ENCODE measurements at regions not wholly inside any gene's neighbourhood (a gene's known extent, or its start where the extent isn't known, plus 50 kb on each side); places are given as distances from the start of the nearest gene placed in this dataset.

- no peak for DNase-seq (ENCODE audit: low spot score)
Observed at GRCh38 chr20:60986506-60987156, 265.4 kb upstream of the CDH4 start.

- no peak for DNase-seq (ENCODE audit: low spot score)
Observed at GRCh38 chr20:60990061-60990460, 262.0 kb upstream of the CDH4 start.

- DNase-seq (ENCODE audit: low spot score), result no peak
Observed at GRCh38 chr20:60990643-60991042, 261.4 kb upstream of the CDH4 start.

GRCh38 chr20:60993433-60994044, 258.5 kb upstream of the CDH4 start:
- no peak for DNase-seq (ENCODE audit: low spot score)

GRCh38 chr20:60999250-60999649, 252.8 kb upstream of the CDH4 start:
- no peak for DNase-seq (ENCODE audit: low spot score)

- DNase-seq (ENCODE audit: low spot score), result no peak
Observed at GRCh38 chr20:61002090-61002489, 250.0 kb upstream of the CDH4 start.

- no peak for DNase-seq (ENCODE audit: low spot score)
Observed at GRCh38 chr20:61014491-61014890, 237.6 kb upstream of the CDH4 start.

GRCh38 chr20:61015602-61016001, 236.5 kb upstream of the CDH4 start:
- DNase-seq (ENCODE audit: low spot score), result no peak

GRCh38 chr20:61019322-61019721, 232.7 kb upstream of the CDH4 start:
- no peak for DNase-seq (ENCODE audit: low spot score)

GRCh38 chr20:61023612-61024011, 228.4 kb upstream of the CDH4 start:
- DNase-seq (ENCODE audit: low spot score), result no peak

- DNase-seq (ENCODE audit: low spot score), result no peak
Observed at GRCh38 chr20:61024390-61024789, 227.7 kb upstream of the CDH4 start.

- DNase-seq (ENCODE audit: low spot score), result no peak
Observed at GRCh38 chr20:61025536-61025935, 226.5 kb upstream of the CDH4 start.

GRCh38 chr20:61026173-61026572, 225.9 kb upstream of the CDH4 start:
- no peak for DNase-seq (ENCODE audit: low spot score)

- no peak for DNase-seq (ENCODE audit: low spot score)
Observed at GRCh38 chr20:61026731-61027130, 225.3 kb upstream of the CDH4 start.

- no peak for DNase-seq (ENCODE audit: low spot score)
Observed at GRCh38 chr20:61027218-61027617, 224.8 kb upstream of the CDH4 start.

GRCh38 chr20:61030130-61030529, 221.9 kb upstream of the CDH4 start:
- DNase-seq (ENCODE audit: low spot score), result no peak

GRCh38 chr20:61031101-61031830, 220.8 kb upstream of the CDH4 start:
- no peak for DNase-seq (ENCODE audit: low spot score)

GRCh38 chr20:61037498-61037897, 214.6 kb upstream of the CDH4 start:
- DNase-seq (ENCODE audit: low spot score), result no peak

GRCh38 chr20:61041481-61041880, 210.6 kb upstream of the CDH4 start:
- DNase-seq (ENCODE audit: low spot score), result no peak

GRCh38 chr20:61042506-61043385, 209.3 kb upstream of the CDH4 start:
- DNase-seq (ENCODE audit: low spot score), result no peak

GRCh38 chr20:61043681-61044080, 208.4 kb upstream of the CDH4 start:
- no peak for DNase-seq (ENCODE audit: low spot score)

GRCh38 chr20:61044499-61044898, 207.6 kb upstream of the CDH4 start:
- DNase-seq (ENCODE audit: low spot score), result no peak

Data from ureter (tissue), 1 donor.